ENCODE measurements at regions not wholly inside any gene's neighbourhood (a gene's known extent, or its start where the extent isn't known, plus 50 kb on each side); places are given as distances from the start of the nearest gene placed in this dataset.
"Not testable (repeated sequence)": the region's sequence is repeated elsewhere in the genome, so short reads cannot be mapped to it uniquely, and the experiment has no call there.

- Histone ChIP-seq H3K27me3 (no peaks in the 10 kb centered on the region), H3K4me1 (no peaks in the 10 kb centered on the region), H3K9me3 (no peaks in the 10 kb centered on the region), H3K4me3 (no peak overlapping the region), H3K36me3 (no peaks in the 10 kb centered on the region), H3K27ac (no peak overlapping the region)
- TF ChIP-seq, protein P1, sequence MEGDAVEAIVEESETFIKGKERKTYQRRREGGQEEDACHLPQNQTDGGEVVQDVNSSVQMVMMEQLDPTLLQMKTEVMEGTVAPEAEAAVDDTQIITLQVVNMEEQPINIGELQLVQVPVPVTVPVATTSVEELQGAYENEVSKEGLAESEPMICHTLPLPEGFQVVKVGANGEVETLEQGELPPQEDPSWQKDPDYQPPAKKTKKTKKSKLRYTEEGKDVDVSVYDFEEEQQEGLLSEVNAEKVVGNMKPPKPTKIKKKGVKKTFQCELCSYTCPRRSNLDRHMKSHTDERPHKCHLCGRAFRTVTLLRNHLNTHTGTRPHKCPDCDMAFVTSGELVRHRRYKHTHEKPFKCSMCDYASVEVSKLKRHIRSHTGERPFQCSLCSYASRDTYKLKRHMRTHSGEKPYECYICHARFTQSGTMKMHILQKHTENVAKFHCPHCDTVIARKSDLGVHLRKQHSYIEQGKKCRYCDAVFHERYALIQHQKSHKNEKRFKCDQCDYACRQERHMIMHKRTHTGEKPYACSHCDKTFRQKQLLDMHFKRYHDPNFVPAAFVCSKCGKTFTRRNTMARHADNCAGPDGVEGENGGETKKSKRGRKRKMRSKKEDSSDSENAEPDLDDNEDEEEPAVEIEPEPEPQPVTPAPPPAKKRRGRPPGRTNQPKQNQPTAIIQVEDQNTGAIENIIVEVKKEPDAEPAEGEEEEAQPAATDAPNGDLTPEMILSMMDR (IDR thresholded peaks at IDR 0.05), result no peak
- ATAC-seq (peak; percentile 66), DNase-seq (no peak)
- intact Hi-C loops (cut with DNase I), result no loop called here
These were observed 357.6 kb downstream of the DSC3 start for GRCh38 chr18:30684825-30685481.

- TF ChIP-seq, protein P1 (IDR thresholded peaks at IDR 0.05), result no peak
- no peak for ATAC-seq
- Histone ChIP-seq H3K36me3 (no peaks in the 10 kb centered on the region), H3K9me3 (no peaks in the 10 kb centered on the region), H3K4me3 (no peak overlapping the region), H3K4me1 (no peaks in the 10 kb centered on the region), H3K27me3 (no peaks in the 10 kb centered on the region), H3K27ac (no peak overlapping the region)
- intact Hi-C loops (cut with DNase I), result no loop called here
- no peak for DNase-seq
These were observed 358.7 kb downstream of the DSC3 start for GRCh38 chr18:30683836-30684235.

DNA sequence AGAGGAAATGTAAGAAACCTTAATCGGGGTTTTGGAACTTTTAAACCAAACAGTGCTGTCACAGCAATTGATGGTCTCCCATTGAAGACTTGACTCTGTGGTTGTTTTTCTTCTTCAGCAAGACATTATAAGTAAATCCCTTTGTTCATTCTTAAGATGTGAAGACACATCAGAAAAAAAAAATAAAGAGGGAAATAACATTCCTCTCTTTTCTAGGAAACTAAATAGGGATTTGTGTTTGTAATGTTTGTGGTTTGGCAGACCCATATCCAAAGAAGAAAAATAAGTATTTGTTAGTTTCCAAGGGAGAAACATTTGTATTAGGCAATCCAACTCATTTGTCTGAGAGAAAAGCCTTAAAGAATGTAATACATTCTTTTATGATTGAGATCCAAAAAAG, 359.9 kb downstream of the DSC3 start:
- ATAC-seq (no peak), DNase-seq (no peak)
- H3K27ac ChIP-seq, result no peak overlapping the region
- H3K4me3 ChIP-seq, result no peak overlapping the region
- no peaks in the 10 kb centered on the region for H3K4me1 ChIP-seq
- H3K27me3 ChIP-seq, result no peaks in the 10 kb centered on the region
- H3K9me3 ChIP-seq, result no peaks in the 10 kb centered on the region
- TF ChIP-seq, protein P1 (IDR thresholded peaks at IDR 0.05), result no peak
- H3K36me3 ChIP-seq, result no peaks in the 10 kb centered on the region
- intact Hi-C loops (cut with DNase I), result no loop called here

- Histone ChIP-seq H3K9me3 (no peaks in the 10 kb centered on the region), H3K27me3 (no peaks in the 10 kb centered on the region), H3K36me3 (no peaks in the 10 kb centered on the region), H3K27ac (no peak overlapping the region), H3K4me1 (no peaks in the 10 kb centered on the region), H3K4me3 (no peak overlapping the region)
- TF ChIP-seq, protein P1 (IDR thresholded peaks at IDR 0.05), result no peak
- intact Hi-C loops (cut with DNase I), result no loop called here
- no peak for ATAC-seq
- DNase-seq, result no peak
These were observed 363.1 kb downstream of the DSC3 start for GRCh38 chr18:30679285-30679930.

- H3K36me3 ChIP-seq; ATAC-seq; H3K27me3 ChIP-seq; DNase-seq; H3K4me1 ChIP-seq; intact Hi-C loops (cut with DNase I); H3K9me3 ChIP-seq; H3K4me3 ChIP-seq; H3K27ac ChIP-seq: not testable (repeated sequence)
These were observed 364.7 kb downstream of the DSC3 start for GRCh38 chr18:30677813-30678212.

DNA sequence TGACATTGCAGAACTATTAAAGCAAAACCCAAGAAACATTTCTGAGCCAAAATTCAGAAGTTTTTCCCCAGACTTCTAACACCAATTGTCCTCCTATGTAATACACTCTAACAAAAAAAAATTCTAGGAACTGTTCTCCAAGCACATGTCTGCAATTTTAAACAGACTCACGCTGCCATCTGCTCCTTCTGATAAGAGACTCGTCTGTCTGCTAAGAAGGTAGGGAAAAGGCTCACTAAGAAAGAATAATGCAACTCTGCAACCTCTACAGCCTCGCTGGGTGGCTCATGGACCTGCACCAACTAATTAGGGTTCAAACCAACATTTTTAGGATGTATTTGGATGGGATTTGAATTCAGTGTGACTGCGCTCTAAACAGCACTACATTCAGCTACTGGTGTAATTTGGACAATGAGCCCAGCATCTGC, 366.5 kb downstream of the DSC3 start:
- Histone ChIP-seq H3K27me3 (no peaks in the 10 kb centered on the region), H3K4me3 (no peak overlapping the region), H3K4me1 (no peaks in the 10 kb centered on the region), H3K9me3 (no peaks in the 10 kb centered on the region), H3K27ac (no peak overlapping the region), H3K36me3 (no peaks in the 10 kb centered on the region)
- intact Hi-C loops (cut with DNase I), result no loop called here
- DNase-seq (no peak), ATAC-seq (no peak)
- TF ChIP-seq, protein P1 (IDR thresholded peaks at IDR 0.05), result no peak

Measured in upper lobe of right lung (tissue), 1 donor.